ENCODE measurements at regions not wholly inside any gene's neighbourhood (a gene's known extent, or its start where the extent isn't known, plus 50 kb on each side); places are given as distances from the start of the nearest gene placed in this dataset.

GRCh38 chr12:84738481-84738972, 174.1 kb downstream of the SLC6A15 start:
- H2BK20ac ChIP-seq (ENCODE audit: low read depth, low read length): no peak overlapping the region
- no peak overlapping the region for H3K56ac ChIP-seq (ENCODE audit: extremely low read depth, insufficient read depth, low read length)
- no peak overlapping the region for H4K8ac ChIP-seq (ENCODE audit: low read depth in 2 of 2, low read length in 2 of 2)
- no peak overlapping the region for H4K5ac ChIP-seq (ENCODE audit: low read depth, low read length)
- no peak overlapping the region for H2BK5ac ChIP-seq (ENCODE audit: low read depth, low read length, poor library complexity, severe bottlenecking)
- H2AK5ac ChIP-seq (ENCODE audit: low read depth, low read length): no peak overlapping the region
- H4K20me1 ChIP-seq (ENCODE audit: insufficient read depth, low read length): no peaks in the 10 kb centered on the region
- CTCF ChIA-PET: interaction anchor here (1.0 to 1.4 kb wide), 3 partner anchors 12 to 23 kb away, joined by 3 to 4 read pairs (median 4); no protein-coding TSS in a partner anchor
- TF ChIP-seq CHD1 (IDR thresholded peaks at IDR 0.05; ENCODE audit: low read depth, low read length) (no peak), SMC3 (IDR thresholded peaks at IDR 0.05; ENCODE audit: low read depth, low read length) (no peak), MAFK (IDR thresholded peaks at IDR 0.05; ENCODE audit: low read depth, low read length) (no peak), RFX5 (IDR thresholded peaks at IDR 0.05; ENCODE audit: low read depth, low read length) (no peak), ELK1 (IDR thresholded peaks at IDR 0.05; ENCODE audit: borderline replicate concordance, low read depth, low read length) (no peak), POLR2A (IDR thresholded peaks at IDR 0.05; ENCODE audit: low read depth, low read length) (no peak), MXI1 (IDR thresholded peaks at IDR 0.05; ENCODE audit: borderline replicate concordance, low read depth, low read length) (no peak), NFE2L2 (IDR thresholded peaks at IDR 0.05; ENCODE audit: low read depth, low read length) (no peak), FOS (IDR thresholded peaks at IDR 0.05; ENCODE audit: low read depth, low read length) (no peak), BHLHE40 (IDR thresholded peaks at IDR 0.05; ENCODE audit: low read depth, low read length) (no peak), USF2 (IDR thresholded peaks at IDR 0.05; ENCODE audit: low read depth, low read length) (no peak), RCOR1 (IDR thresholded peaks at IDR 0.05; ENCODE audit: insufficient replicate concordance, low read length) (no peak), MAZ (IDR thresholded peaks at IDR 0.05; ENCODE audit: borderline replicate concordance, low read depth, low read length) (no peak)
- dilution Hi-C loops (cut with HindIII; ENCODE audit: low sequenced_read_pairs, unreplicated experiment) (no loop called here), in situ Hi-C loops (cut with MboI; ENCODE audit: low sequenced_read_pairs) (no loop called here), intact Hi-C loops (cut with micrococcal nuclease) (no loop called here)
- H3K14ac ChIP-seq (replicated peaks; ENCODE audit: low read depth, low read length): no peak overlapping the region
- no peak overlapping the region for H3K4ac ChIP-seq (ENCODE audit: low read depth, low read length)
- no peaks in the 10 kb centered on the region for H3K27me3 ChIP-seq (ENCODE audit: control insufficient read depth, insufficient read depth, low read length)
- no peak overlapping the region for H2AFZ ChIP-seq (replicated peaks; ENCODE audit: low read length, poor library complexity)
- no peak overlapping the region for H3K18ac ChIP-seq (ENCODE audit: low read depth, low read length)
- peak; percentile 53 for ATAC-seq (ENCODE audit: low read depth)
- no peak overlapping the region for H3K4me3 ChIP-seq (ENCODE audit: insufficient read depth, low read depth, low read length)
- POLR2A ChIA-PET (ENCODE audit: unreplicated experiment): no interaction called here
- H3K4me2 ChIP-seq (ENCODE audit: low read depth, low read length): no peak overlapping the region
- BruUV-seq (replicated peaks): no TSS peak
- no peaks in the 10 kb centered on the region for H3K36me3 ChIP-seq (ENCODE audit: control insufficient read depth, insufficient read depth, low read length)
- no peaks in the 10 kb centered on the region for H3K79me1 ChIP-seq (ENCODE audit: low read depth in 1 of 2, low read length in 2 of 2)
- no peak overlapping the region for H2BK15ac ChIP-seq (ENCODE audit: low read depth, low read length)
- no peak overlapping the region for H4K91ac ChIP-seq (ENCODE audit: insufficient read depth, low read depth, low read length)
- WGBS, 2 experiments (ENCODE audit: extremely low coverage in 2 of 2, insufficient read length in 1 of 2): 89% methylated on average over 1 of the region's 2 CpGs; no CpG with 5 or more reads in 1 of the 2 experiments
- H3K9ac ChIP-seq (ENCODE audit: low read depth, low read length): no peak overlapping the region
- H2BK120ac ChIP-seq (ENCODE audit: low read depth, low read length): no peak overlapping the region
- no peaks in the 10 kb centered on the region for H3K9me1 ChIP-seq (ENCODE audit: insufficient read depth, low read length)
- no peaks in the 10 kb centered on the region for H3K4me1 ChIP-seq (ENCODE audit: control insufficient read depth, insufficient read depth, low read length)
- H3K27ac ChIP-seq (ENCODE audit: insufficient read depth, low read length): no peak overlapping the region
- DNase-seq: peak; percentile 43
- no peak overlapping the region for H2AK9ac ChIP-seq (replicated peaks; ENCODE audit: low read depth, low read length, poor library complexity)
- no peak overlapping the region for H3K23ac ChIP-seq (ENCODE audit: low read depth, low read length)
- no peaks in the 10 kb centered on the region for H3K9me3 ChIP-seq (ENCODE audit: control insufficient read depth, insufficient read depth, low read length)

Data from IMR-90 (cell line).